A673 (cell line): ENCODE measurements at regions not wholly inside any gene's neighbourhood (a gene's known extent, or its start where the extent isn't known, plus 50 kb on each side); places are given as distances from the start of the nearest gene placed in this dataset.

Source experiments
- EZH2 ChIP-seq: fragments of 200-600 bp; sonication (generic); IDR thresholded peaks from 2 replicates; pipeline ENCODE4 v1.6.1; 2017; ENCODE audit warnings: borderline replicate concordance, low read depth, mild to moderate bottlenecking, mixed read lengths, antibody characterized with exemption, low read length; ENCODE audit not compliant: poor library complexity, severe bottlenecking
- TF ChIP-seq, protein P1 (sequence below): fragments of 300-800, 200-600 bp; sonication (generic); conservative IDR thresholded peaks from 2 replicates; pipeline ENCODE4 v1.5.1; 2017; ENCODE audit warnings: low read depth, mild to moderate bottlenecking, antibody characterized with exemption, low read length, moderate library complexity, mixed read lengths

DNA sequence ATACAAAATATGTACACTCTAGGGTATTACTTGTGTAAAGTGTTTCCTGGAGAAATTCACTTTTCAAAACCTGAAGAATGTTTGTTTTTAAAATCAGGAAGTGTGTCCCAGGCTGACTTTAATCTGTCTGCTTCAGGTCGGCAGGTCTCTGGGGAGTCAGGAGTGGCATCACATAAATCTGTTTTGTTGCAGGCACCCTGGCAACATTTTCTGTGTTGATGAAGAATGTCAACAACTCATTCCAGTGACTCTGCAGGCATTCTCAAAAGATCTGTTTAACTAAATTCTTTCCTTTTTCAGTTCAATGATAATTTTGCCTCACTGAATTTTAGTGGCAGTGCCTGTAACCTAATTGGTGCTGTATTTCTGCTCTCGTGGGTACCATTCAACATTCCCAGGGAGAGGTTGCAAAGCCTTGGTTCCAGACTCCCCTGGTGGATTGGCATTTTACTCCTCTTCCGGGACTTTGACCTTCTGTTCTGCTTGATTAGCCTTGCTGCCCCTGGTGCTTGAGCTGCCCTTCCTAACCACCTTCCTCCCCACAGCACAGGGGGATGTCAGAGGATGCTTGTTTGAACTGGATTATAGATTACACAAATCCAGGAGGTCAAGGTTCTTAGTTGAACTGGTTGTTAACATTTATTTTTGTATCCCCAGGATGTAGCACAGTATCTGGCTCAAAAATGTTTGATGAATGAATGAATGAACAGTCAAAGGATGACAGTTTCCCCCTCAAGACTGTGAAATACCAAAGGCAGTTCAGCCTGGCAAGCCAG lies 55.4 kb upstream of the LPGAT1 start:
- TF ChIP-seq, protein P1, sequence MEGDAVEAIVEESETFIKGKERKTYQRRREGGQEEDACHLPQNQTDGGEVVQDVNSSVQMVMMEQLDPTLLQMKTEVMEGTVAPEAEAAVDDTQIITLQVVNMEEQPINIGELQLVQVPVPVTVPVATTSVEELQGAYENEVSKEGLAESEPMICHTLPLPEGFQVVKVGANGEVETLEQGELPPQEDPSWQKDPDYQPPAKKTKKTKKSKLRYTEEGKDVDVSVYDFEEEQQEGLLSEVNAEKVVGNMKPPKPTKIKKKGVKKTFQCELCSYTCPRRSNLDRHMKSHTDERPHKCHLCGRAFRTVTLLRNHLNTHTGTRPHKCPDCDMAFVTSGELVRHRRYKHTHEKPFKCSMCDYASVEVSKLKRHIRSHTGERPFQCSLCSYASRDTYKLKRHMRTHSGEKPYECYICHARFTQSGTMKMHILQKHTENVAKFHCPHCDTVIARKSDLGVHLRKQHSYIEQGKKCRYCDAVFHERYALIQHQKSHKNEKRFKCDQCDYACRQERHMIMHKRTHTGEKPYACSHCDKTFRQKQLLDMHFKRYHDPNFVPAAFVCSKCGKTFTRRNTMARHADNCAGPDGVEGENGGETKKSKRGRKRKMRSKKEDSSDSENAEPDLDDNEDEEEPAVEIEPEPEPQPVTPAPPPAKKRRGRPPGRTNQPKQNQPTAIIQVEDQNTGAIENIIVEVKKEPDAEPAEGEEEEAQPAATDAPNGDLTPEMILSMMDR = no peak
- TF ChIP-seq EZH2 = no peak
